GM12878 (cell line): ENCODE measurements at regions not wholly inside any gene's neighbourhood (a gene's known extent, or its start where the extent isn't known, plus 50 kb on each side); places are given as distances from the start of the nearest gene placed in this dataset.
A peak's percentile ranks its signal among the peaks of the same experiment; 100 is the strongest.

Source experiments
- ATAC-seq: fragments of 200-7000 bp; cut with Tn5 transposase; 3 replicates; pipeline ENCODE4 v1.9.1; 2020; ENCODE audit warnings: mild to moderate bottlenecking, moderate library complexity
- BruUV-seq: library from RNA; stranded (reverse); fragments of 400-500 nt; replicated peaks from 2 replicates; lab custom pipeline; 2021; lab: Mats Ljungman, UMichigan
- CTCF ChIA-PET: fragments of 300-600 bp; sonication (Branson Sonifier 250); formaldehyde crosslinking; extraction: SDS; loops from one replicate; lab custom pipeline; 2021; ENCODE audit warnings: inconsistent platforms; lab: Yijun Ruan, JAX
- POLR2A ChIA-PET: fragments of 350-600 bp; formaldehyde crosslinking; extraction: SDS; loops from one replicate; lab custom pipeline; 2021; ENCODE audit warnings: inconsistent platforms; lab: Charles Lee
- RAD21 ChIA-PET: fragments of 300-600 bp; sonication (Branson Sonifier 250); formaldehyde crosslinking; loops from one replicate; lab custom pipeline; 2023; ENCODE audit warnings: antibody characterized with exemption; ENCODE audit not compliant: unreplicated experiment; lab: Charles Lee
- SMC1A ChIA-PET: fragments of 300-600 bp; sonication (Branson Sonifier 250); formaldehyde crosslinking; loops from one replicate; lab custom pipeline; 2023; ENCODE audit not compliant: unreplicated experiment, uncharacterized antibody; lab: Charles Lee
- DNase-seq: peaks from one replicate; pipeline ENCODE4 v3.0.0-alpha.2; 2011; ENCODE audit warnings: low read depth, low spot score
- FAIRE-seq: peaks from 3 replicates; lab custom pipeline; 2011; peaks lifted over from hg19 to GRCh38; lab: Jason Lieb, UNC
- H2AFZ ChIP-seq: 2 replicates; pipeline ENCODE4 v1.6.0; 2011; ENCODE audit warnings: low read depth, low read length, control low read depth; ENCODE audit not compliant: control insufficient read depth
- H3K27ac ChIP-seq: 2 replicates; pipeline ENCODE4 v1.5.1; 2011; ENCODE audit warnings: control low read depth; ENCODE audit not compliant: control insufficient read depth, insufficient read depth
- H3K27me3 ChIP-seq, 2 experiments: replicated peaks in 1 of 2; 2 replicates each; pipeline versions ENCODE4 v1.6.0 to v1.6.1; 2011; ENCODE audit warnings: low read length in 1 of 2; ENCODE audit not compliant: control insufficient read depth in 2 of 2, insufficient read depth in 2 of 2
- H3K36me3 ChIP-seq, 2 experiments: 2 replicates each; pipeline ENCODE4 v1.5.1; 2011; ENCODE audit warnings: low read length in 1 of 2; ENCODE audit not compliant: control insufficient read depth in 2 of 2, insufficient read depth in 2 of 2
- H3K4me1 ChIP-seq: 2 replicates; pipeline ENCODE4 v1.6.1; 2011; ENCODE audit warnings: mild to moderate bottlenecking, low read length, moderate library complexity, mixed read lengths; ENCODE audit not compliant: control insufficient read depth, insufficient read depth
- H3K4me2 ChIP-seq: 2 replicates; pipeline ENCODE4 v1.6.0; 2011; ENCODE audit warnings: control low read depth; ENCODE audit not compliant: control insufficient read depth, insufficient read depth
- H3K4me3 ChIP-seq: fragments of 200-600 bp; sonication (generic); 2 replicates; pipeline ENCODE4 v1.5.1; 2016
- H3K79me2 ChIP-seq: 2 replicates; pipeline ENCODE4 v1.6.0; 2011; ENCODE audit warnings: low read length; ENCODE audit not compliant: control insufficient read depth, insufficient read depth
- H3K9ac ChIP-seq: 2 replicates; pipeline ENCODE4 v1.8.0; 2011; ENCODE audit warnings: low read length, control low read depth, mixed read lengths; ENCODE audit not compliant: control insufficient read depth, insufficient read depth
- H3K9me3 ChIP-seq: replicated peaks from 3 replicates; pipeline ENCODE4 v1.5.1; 2011; ENCODE audit warnings: mild to moderate bottlenecking, low read length; ENCODE audit not compliant: control insufficient read depth, insufficient read depth
- H4K20me1 ChIP-seq: 2 replicates; pipeline ENCODE4 v1.6.0; 2011; ENCODE audit not compliant: control insufficient read depth, insufficient read depth
- ATF7 ChIP-seq: fragments of 450-650 bp; IDR thresholded peaks from 2 replicates; pipeline ENCODE4 v1.6.1; 2016; ENCODE audit warnings: low read depth, mild to moderate bottlenecking
- BMI1 ChIP-seq: fragments of 450-650 bp; IDR thresholded peaks from 2 replicates; pipeline ENCODE4 v1.6.1; 2016; ENCODE audit warnings: mild to moderate bottlenecking, moderate library complexity, borderline replicate concordance
- CEBPB ChIP-seq, 2 experiments: fragments of 150-350 bp in 1 of 2; IDR thresholded peaks; 2 replicates each; pipeline ENCODE4 v1.6.1; 2012 to 2014; ENCODE audit warnings: low read depth in 2 of 2, low read length in 2 of 2, borderline replicate concordance in 1 of 2, inconsistent platforms in 1 of 2
- CTCF ChIP-seq, 3 experiments: IDR thresholded peaks in 2 of 3; conservative IDR thresholded peaks in 1 of 3; 2 replicates each; pipeline ENCODE4 v1.5.1; 2011; ENCODE audit warnings: low read depth in 3 of 3, low read length in 3 of 3, mild to moderate bottlenecking in 3 of 3, control low read depth in 2 of 3, moderate library complexity in 2 of 3, inconsistent platforms in 1 of 3, mixed read lengths in 1 of 3; ENCODE audit not compliant: control insufficient read depth in 2 of 3, insufficient read depth in 1 of 3; ENCODE audit errors: extremely low read depth in 1 of 3
- EED ChIP-seq: sonication (generic); IDR thresholded peaks from 2 replicates; pipeline ENCODE4 v1.6.1; 2016; ENCODE audit warnings: antibody characterized with exemption, low read depth
- FOS ChIP-seq: IDR thresholded peaks from 3 replicates; pipeline ENCODE4 v1.6.1; 2011; ENCODE audit warnings: borderline replicate concordance; ENCODE audit not compliant: insufficient read length; ENCODE audit errors: extremely low read depth
- MXI1 ChIP-seq: fragments of 150-350 bp; IDR thresholded peaks from 2 replicates; pipeline ENCODE4 v1.6.1; 2011; ENCODE audit warnings: low read depth, mild to moderate bottlenecking, inconsistent platforms, low read length, improper control_type of control experiment
- PAX8 ChIP-seq: fragments of 450-650 bp; IDR thresholded peaks from 2 replicates; pipeline ENCODE4 v1.6.1; 2017; ENCODE audit warnings: mild to moderate bottlenecking, moderate library complexity
- RAD51 ChIP-seq: fragments of 450-650 bp; IDR thresholded peaks from 2 replicates; pipeline ENCODE4 v1.6.1; 2016; ENCODE audit warnings: moderate library complexity, mild to moderate bottlenecking, inconsistent platforms
- RCOR1 ChIP-seq: conservative IDR thresholded peaks from 2 replicates; pipeline ENCODE4 v1.6.1; 2012; ENCODE audit warnings: low read depth, low read length, improper control_type of control experiment
- SMAD1 ChIP-seq: fragments of 450-650 bp; IDR thresholded peaks from 2 replicates; pipeline ENCODE4 v1.6.1; 2018; ENCODE audit warnings: mild to moderate bottlenecking, low read depth; ENCODE audit not compliant: partially characterized antibody
- STAT1 ChIP-seq: fragments of 450-650 bp; conservative IDR thresholded peaks from 2 replicates; pipeline ENCODE4 v1.6.1; 2014; ENCODE audit warnings: antibody characterized with exemption, mild to moderate bottlenecking
- STAT3 ChIP-seq: IDR thresholded peaks from 2 replicates; pipeline ENCODE4 v1.6.1; 2011; ENCODE audit warnings: low read depth, low read length, improper control_type of control experiment
- SUZ12 ChIP-seq: fragments of 200-600 bp; sonication (generic); IDR thresholded peaks from one replicate; pipeline ENCODE4 v1.6.1; 2018; ENCODE audit warnings: antibody characterized with exemption, mild to moderate bottlenecking; ENCODE audit not compliant: unreplicated experiment
- USF1 ChIP-seq: IDR thresholded peaks from 2 replicates; pipeline ENCODE4 v1.6.1; 2011; ENCODE audit warnings: borderline replicate concordance, low read depth, mild to moderate bottlenecking, moderate library complexity, mixed read lengths, low read length; ENCODE audit not compliant: insufficient read depth; ENCODE audit errors: extremely low read length
- YBX1 ChIP-seq: fragments of 450-650 bp; IDR thresholded peaks from 2 replicates; pipeline ENCODE4 v1.6.1; 2016; ENCODE audit warnings: antibody characterized with exemption
- YY1 ChIP-seq: IDR thresholded peaks from 2 replicates; pipeline ENCODE4 v1.6.1; 2011; ENCODE audit warnings: low read depth, mild to moderate bottlenecking, low read length
- WGBS: methylation state at CpG from one replicate; pipeline ENCODE4 v1.1.6; 2016; ENCODE audit warnings: low lambda C conversion rate; ENCODE audit not compliant: insufficient replicate concordance, insufficient coverage; ENCODE audit errors: missing lambda C conversion rate; 5-methylcytosine and 5-hydroxymethylcytosine counted together
- in situ Hi-C: fragments of 300-500 bp; cut with MboI; formaldehyde crosslinking; loops from 9 replicates; pipeline ENCODE4 v1.14.3; 2018; ENCODE audit warnings: mixed read lengths
- intact Hi-C: fragments of 100-400 bp; cut with micrococcal nuclease; formaldehyde crosslinking; loops from one replicate; pipeline ENCODE4 v1.14.2; 2022; ENCODE audit not compliant: unreplicated experiment
- TF ChIP-seq, protein P1 (sequence below): IDR thresholded peaks from 2 replicates; pipeline ENCODE4 v1.6.1; 2012; ENCODE audit warnings: low read length, inconsistent platforms

- Histone ChIP-seq H3K4me1 (no peaks in the 10 kb centered on the region), H3K79me2 (no peaks in the 10 kb centered on the region), H3K4me2 (no peak overlapping the region), H3K27me3 (no peaks in the 10 kb centered on the region), H3K36me3 (no peaks in the 10 kb centered on the region)
- ChIA-PET CTCF (no interaction called here), POLR2A (no interaction called here)
- 1% methylated on average over 9 of the region's 9 CpGs for WGBS
- BruUV-seq: no TSS peak
- no peak for FAIRE-seq
- intact Hi-C loops: no loop called here
- TF ChIP-seq BMI1 (no peak), CEBPB (IDR thresholded peaks at IDR 0.05; ENCODE audit: borderline replicate concordance in 1 of 2, low read depth in 2 of 2, low read length in 2 of 2) (no peak), USF1 (no peak), RCOR1 (no peak), CTCF (IDR thresholded peaks at IDR 0.05 in 2 of 3, conservative IDR thresholded peaks at IDR 0.05 in 1 of 3; ENCODE audit: control insufficient read depth in 2 of 3, extremely low read depth in 1 of 3, insufficient read depth in 1 of 3, low read depth in 3 of 3, low read length in 3 of 3) (no peak), FOS (no peak), SUZ12 (no peak), ATF7 (no peak), PAX8 (no peak), SMAD1 (no peak), MXI1 (no peak), EED (no peak), STAT1 (no peak), RAD51 (no peak), STAT3 (no peak), YBX1 (no peak), YY1 (no peak)
- TF ChIP-seq, protein P1, sequence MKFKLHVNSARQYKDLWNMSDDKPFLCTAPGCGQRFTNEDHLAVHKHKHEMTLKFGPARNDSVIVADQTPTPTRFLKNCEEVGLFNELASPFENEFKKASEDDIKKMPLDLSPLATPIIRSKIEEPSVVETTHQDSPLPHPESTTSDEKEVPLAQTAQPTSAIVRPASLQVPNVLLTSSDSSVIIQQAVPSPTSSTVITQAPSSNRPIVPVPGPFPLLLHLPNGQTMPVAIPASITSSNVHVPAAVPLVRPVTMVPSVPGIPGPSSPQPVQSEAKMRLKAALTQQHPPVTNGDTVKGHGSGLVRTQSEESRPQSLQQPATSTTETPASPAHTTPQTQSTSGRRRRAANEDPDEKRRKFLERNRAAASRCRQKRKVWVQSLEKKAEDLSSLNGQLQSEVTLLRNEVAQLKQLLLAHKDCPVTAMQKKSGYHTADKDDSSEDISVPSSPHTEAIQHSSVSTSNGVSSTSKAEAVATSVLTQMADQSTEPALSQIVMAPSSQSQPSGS: no peak
- TF ChIP-seq, all 136 proteins: peak for 0
- no peak overlapping the region for H3K27ac ChIP-seq
- RAD21 ChIA-PET: no interaction called here
- SMC1A ChIA-PET: interaction anchor here (1.0 kb wide), 1 partner anchor 21 kb away, joined by 3 read pairs; no protein-coding TSS in a partner anchor
- H2AFZ ChIP-seq: no peak overlapping the region
- H3K4me3 ChIP-seq: no peak overlapping the region
- peak; percentile 3 for DNase-seq
- no peak overlapping the region for H3K9ac ChIP-seq
- no peak for ATAC-seq
- in situ Hi-C loops: no loop called here
- H3K9me3 ChIP-seq: no peaks in the 10 kb centered on the region
- no peaks in the 10 kb centered on the region for H4K20me1 ChIP-seq
Observed at GRCh38 chr1:14181191-14181795, 417.2 kb upstream of the KAZN start.
